K562 (cell line): ENCODE measurements at regions not wholly inside any gene's neighbourhood (a gene's known extent, or its start where the extent isn't known, plus 50 kb on each side); places are given as distances from the start of the nearest gene placed in this dataset.

Source experiments
- CHD4 ChIP-seq: fragments of 200-600 bp; sonication (generic); IDR thresholded peaks from 3 replicates; pipeline ENCODE4 v1.6.1; 2012; ENCODE audit warnings: low read depth, mild to moderate bottlenecking, mixed read lengths, low read length, inconsistent platforms; ENCODE audit not compliant: insufficient read depth, insufficient replicate concordance, poor library complexity, severe bottlenecking
- HNRNPL ChIP-seq: fragments of 200-400 bp; formaldehyde crosslinking; IDR thresholded peaks from 2 replicates; pipeline ENCODE4 v1.6.1; 2017; ENCODE audit warnings: low read depth, mild to moderate bottlenecking, low read length
- RBM15 ChIP-seq: fragments of 200-400 bp; formaldehyde crosslinking; IDR thresholded peaks from 2 replicates; pipeline ENCODE4 v1.6.1; 2018; ENCODE audit warnings: mild to moderate bottlenecking, low read length, moderate library complexity; ENCODE audit not compliant: insufficient read depth
- SIRT6 ChIP-seq: IDR thresholded peaks from one replicate; pipeline ENCODE4 v1.6.1; 2012; ENCODE audit warnings: low read depth, mild to moderate bottlenecking, control low read depth, inconsistent platforms, low read length, moderate library complexity
- SMAD2 ChIP-seq: fragments of 150-350 bp; IDR thresholded peaks from 2 replicates; pipeline ENCODE4 v1.6.1; 2014; ENCODE audit warnings: low read depth, mild to moderate bottlenecking, low read length
- TEAD2 ChIP-seq: fragments of 450-650 bp; IDR thresholded peaks from 2 replicates; pipeline ENCODE4 v1.6.1; 2016; ENCODE audit warnings: missing genetic modification characterization, control low read depth, missing compliant biosample characterization
- ZBTB8A ChIP-seq: fragments of 450-650 bp; IDR thresholded peaks from 2 replicates; pipeline ENCODE4 v1.6.1; 2018; ENCODE audit warnings: mild to moderate bottlenecking, moderate library complexity; ENCODE audit not compliant: partially characterized antibody
- ZC3H11A ChIP-seq: IDR thresholded peaks from 2 replicates; pipeline ENCODE4 v1.6.1; 2012; ENCODE audit warnings: low read depth, low read length, improper control_type of control experiment
- ZNF121 ChIP-seq: sonication (generic); formaldehyde crosslinking; conservative IDR thresholded peaks from 2 replicates; pipeline ENCODE4 v1.8.0; 2022; ENCODE audit warnings: missing genetic modification reagents
- ZNF217 ChIP-seq: sonication (generic); formaldehyde crosslinking; IDR thresholded peaks from 2 replicates; pipeline ENCODE4 v1.8.0; 2022; ENCODE audit warnings: mild to moderate bottlenecking, missing genetic modification reagents
- ZNF592 ChIP-seq: fragments of 450-650 bp; IDR thresholded peaks from 2 replicates; pipeline ENCODE4 v1.6.1; 2017; ENCODE audit warnings: antibody characterized with exemption, mild to moderate bottlenecking
- ZNF778 ChIP-seq: fragments of 450-650 bp; formaldehyde crosslinking; IDR thresholded peaks from 2 replicates; pipeline ENCODE4 v1.4.0; 2020; ENCODE audit warnings: mild to moderate bottlenecking, moderate library complexity
- ZNF79 ChIP-seq: fragments of 250-450 bp; sonication (Bioruptor Pico); IDR thresholded peaks from 2 replicates; pipeline ENCODE4 v1.4.0; 2020; ENCODE audit warnings: low read depth, mild to moderate bottlenecking, moderate library complexity
- TF ChIP-seq, protein P1 (sequence below): fragments of 150-350 bp; conservative IDR thresholded peaks from 2 replicates; pipeline ENCODE4 v1.6.1; 2014; ENCODE audit warnings: low read length
- TF ChIP-seq, protein P2 (sequence below): fragments of 250-450 bp; sonication (Bioruptor Pico); IDR thresholded peaks from 2 replicates; pipeline ENCODE4 v1.8.0; 2022; ENCODE audit warnings: moderate library complexity, mild to moderate bottlenecking, inconsistent platforms
- TF ChIP-seq, protein P3 (sequence below): sonication (generic); formaldehyde crosslinking; IDR thresholded peaks from 2 replicates; pipeline ENCODE4 v1.8.0; 2023; ENCODE audit warnings: mild to moderate bottlenecking, missing genetic modification reagents

- TF ChIP-seq ZNF592 (peak; percentile 87), RBM15 (no peak), CHD4 (no peak), ZBTB8A (no peak), HNRNPL (no peak), ZNF121 (CRISPR knock-in tag) (no peak), SMAD2 (no peak), TEAD2 (tag) (peak; percentile 75; the same call in 1 of the 2 replicates), ZNF217 (CRISPR knock-in tag) (no peak), ZC3H11A (no peak), SIRT6 (no peak), ZNF79 (CRISPR knock-in tag) (no peak), ZNF778 (CRISPR knock-in tag) (no peak)
- TF ChIP-seq, protein P1, sequence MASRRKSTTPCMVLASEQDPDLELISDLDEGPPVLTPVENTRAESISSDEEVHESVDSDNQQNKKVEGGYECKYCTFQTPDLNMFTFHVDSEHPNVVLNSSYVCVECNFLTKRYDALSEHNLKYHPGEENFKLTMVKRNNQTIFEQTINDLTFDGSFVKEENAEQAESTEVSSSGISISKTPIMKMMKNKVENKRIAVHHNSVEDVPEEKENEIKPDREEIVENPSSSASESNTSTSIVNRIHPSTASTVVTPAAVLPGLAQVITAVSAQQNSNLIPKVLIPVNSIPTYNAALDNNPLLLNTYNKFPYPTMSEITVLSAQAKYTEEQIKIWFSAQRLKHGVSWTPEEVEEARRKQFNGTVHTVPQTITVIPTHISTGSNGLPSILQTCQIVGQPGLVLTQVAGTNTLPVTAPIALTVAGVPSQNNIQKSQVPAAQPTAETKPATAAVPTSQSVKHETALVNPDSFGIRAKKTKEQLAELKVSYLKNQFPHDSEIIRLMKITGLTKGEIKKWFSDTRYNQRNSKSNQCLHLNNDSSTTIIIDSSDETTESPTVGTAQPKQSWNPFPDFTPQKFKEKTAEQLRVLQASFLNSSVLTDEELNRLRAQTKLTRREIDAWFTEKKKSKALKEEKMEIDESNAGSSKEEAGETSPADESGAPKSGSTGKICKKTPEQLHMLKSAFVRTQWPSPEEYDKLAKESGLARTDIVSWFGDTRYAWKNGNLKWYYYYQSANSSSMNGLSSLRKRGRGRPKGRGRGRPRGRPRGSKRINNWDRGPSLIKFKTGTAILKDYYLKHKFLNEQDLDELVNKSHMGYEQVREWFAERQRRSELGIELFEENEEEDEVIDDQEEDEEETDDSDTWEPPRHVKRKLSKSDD = no peak
- TF ChIP-seq, protein P2, sequence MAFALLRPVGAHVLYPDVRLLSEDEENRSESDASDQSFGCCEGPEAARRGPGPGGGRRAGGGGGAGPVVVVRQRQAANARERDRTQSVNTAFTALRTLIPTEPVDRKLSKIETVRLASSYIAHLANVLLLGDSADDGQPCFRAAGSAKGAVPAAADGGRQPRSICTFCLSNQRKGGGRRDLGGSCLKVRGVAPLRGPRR (CRISPR knock-in tag) = no peak
- TF ChIP-seq, protein P3, sequence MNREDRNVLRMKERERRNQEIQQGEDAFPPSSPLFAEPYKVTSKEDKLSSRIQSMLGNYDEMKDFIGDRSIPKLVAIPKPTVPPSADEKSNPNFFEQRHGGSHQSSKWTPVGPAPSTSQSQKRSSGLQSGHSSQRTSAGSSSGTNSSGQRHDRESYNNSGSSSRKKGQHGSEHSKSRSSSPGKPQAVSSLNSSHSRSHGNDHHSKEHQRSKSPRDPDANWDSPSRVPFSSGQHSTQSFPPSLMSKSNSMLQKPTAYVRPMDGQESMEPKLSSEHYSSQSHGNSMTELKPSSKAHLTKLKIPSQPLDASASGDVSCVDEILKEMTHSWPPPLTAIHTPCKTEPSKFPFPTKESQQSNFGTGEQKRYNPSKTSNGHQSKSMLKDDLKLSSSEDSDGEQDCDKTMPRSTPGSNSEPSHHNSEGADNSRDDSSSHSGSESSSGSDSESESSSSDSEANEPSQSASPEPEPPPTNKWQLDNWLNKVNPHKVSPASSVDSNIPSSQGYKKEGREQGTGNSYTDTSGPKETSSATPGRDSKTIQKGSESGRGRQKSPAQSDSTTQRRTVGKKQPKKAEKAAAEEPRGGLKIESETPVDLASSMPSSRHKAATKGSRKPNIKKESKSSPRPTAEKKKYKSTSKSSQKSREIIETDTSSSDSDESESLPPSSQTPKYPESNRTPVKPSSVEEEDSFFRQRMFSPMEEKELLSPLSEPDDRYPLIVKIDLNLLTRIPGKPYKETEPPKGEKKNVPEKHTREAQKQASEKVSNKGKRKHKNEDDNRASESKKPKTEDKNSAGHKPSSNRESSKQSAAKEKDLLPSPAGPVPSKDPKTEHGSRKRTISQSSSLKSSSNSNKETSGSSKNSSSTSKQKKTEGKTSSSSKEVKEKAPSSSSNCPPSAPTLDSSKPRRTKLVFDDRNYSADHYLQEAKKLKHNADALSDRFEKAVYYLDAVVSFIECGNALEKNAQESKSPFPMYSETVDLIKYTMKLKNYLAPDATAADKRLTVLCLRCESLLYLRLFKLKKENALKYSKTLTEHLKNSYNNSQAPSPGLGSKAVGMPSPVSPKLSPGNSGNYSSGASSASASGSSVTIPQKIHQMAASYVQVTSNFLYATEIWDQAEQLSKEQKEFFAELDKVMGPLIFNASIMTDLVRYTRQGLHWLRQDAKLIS (CRISPR knock-in tag) = no peak
These were observed 108.2 kb upstream of the MED13L start (continued) for GRCh38 chr12:116385486-116386217.
